ENCODE measurements at regions not wholly inside any gene's neighbourhood (a gene's known extent, or its start where the extent isn't known, plus 50 kb on each side); places are given as distances from the start of the nearest gene placed in this dataset.

- DNase-seq (ENCODE audit: low spot score): no peak
- in situ Hi-C loops (cut with MboI; ENCODE audit: low pct_unique_long_range_greater_than_20kb, low sequenced_read_pairs, unreplicated experiment): no loop called here
- no peak for TF ChIP-seq CTCF (IDR thresholded peaks at IDR 0.05; ENCODE audit: extremely low read depth, insufficient read depth, missing control alignments)
Measured at GRCh38 chr14:26841920-26842741, 244.3 kb upstream of the NOVA1 start.

- no peak for TF ChIP-seq CTCF (IDR thresholded peaks at IDR 0.05; ENCODE audit: extremely low read depth, insufficient read depth, missing control alignments)
- no peak for DNase-seq (ENCODE audit: low spot score)
- in situ Hi-C loops (cut with MboI; ENCODE audit: low pct_unique_long_range_greater_than_20kb, low sequenced_read_pairs, unreplicated experiment): no loop called here
Measured at GRCh38 chr14:26845151-26845818, 247.5 kb upstream of the NOVA1 start.

DNA sequence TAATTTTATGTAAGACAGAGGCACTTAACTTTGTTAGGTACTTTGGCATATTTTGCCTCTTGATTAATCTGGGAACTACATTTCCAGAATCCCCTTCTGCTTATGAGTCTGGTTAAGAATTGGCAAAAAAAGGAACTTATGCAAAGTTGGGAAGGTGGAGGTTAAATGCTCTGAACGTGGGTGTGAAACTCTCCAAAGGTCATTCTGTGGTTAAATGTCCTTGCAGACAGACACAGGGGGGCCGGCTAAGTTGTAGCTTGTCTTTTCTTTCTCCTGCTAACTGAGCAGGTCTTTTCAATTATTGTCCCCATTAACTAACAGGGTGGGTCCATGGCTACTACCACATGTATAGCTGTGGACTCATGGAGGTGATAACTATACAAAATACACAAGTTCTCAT is 248.6 kb upstream of the NOVA1 start:
- no peak for TF ChIP-seq CTCF (IDR thresholded peaks at IDR 0.05; ENCODE audit: extremely low read depth, insufficient read depth, missing control alignments)
- in situ Hi-C loops (cut with MboI; ENCODE audit: low pct_unique_long_range_greater_than_20kb, low sequenced_read_pairs, unreplicated experiment): no loop called here
- DNase-seq (ENCODE audit: low spot score): no peak

GRCh38 chr14:26849514-26849913 is 251.7 kb upstream of the NOVA1 start:
- in situ Hi-C loops (cut with MboI; ENCODE audit: low pct_unique_long_range_greater_than_20kb, low sequenced_read_pairs, unreplicated experiment): no loop called here
- DNase-seq (ENCODE audit: low spot score): no peak
- TF ChIP-seq CTCF (IDR thresholded peaks at IDR 0.05; ENCODE audit: extremely low read depth, insufficient read depth, missing control alignments): no peak

- in situ Hi-C loops (cut with MboI; ENCODE audit: low pct_unique_long_range_greater_than_20kb, low sequenced_read_pairs, unreplicated experiment): no loop called here
- TF ChIP-seq CTCF (IDR thresholded peaks at IDR 0.05; ENCODE audit: extremely low read depth, insufficient read depth, missing control alignments): no peak
- DNase-seq (ENCODE audit: low spot score): no peak
Measured at GRCh38 chr14:26851793-26852192, 254.0 kb upstream of the NOVA1 start.

GRCh38 chr14:26855077-26855753 is 257.4 kb upstream of the NOVA1 start:
- TF ChIP-seq CTCF (IDR thresholded peaks at IDR 0.05; ENCODE audit: extremely low read depth, insufficient read depth, missing control alignments): no peak
- no peak for DNase-seq (ENCODE audit: low spot score)
- in situ Hi-C loops (cut with MboI; ENCODE audit: low pct_unique_long_range_greater_than_20kb, low sequenced_read_pairs, unreplicated experiment): no loop called here
